ENCODE measurements at regions not wholly inside any gene's neighbourhood (a gene's known extent, or its start where the extent isn't known, plus 50 kb on each side); places are given as distances from the start of the nearest gene placed in this dataset.

- no peak overlapping the region for H3K4me3 ChIP-seq
- no peak overlapping the region for H3K27ac ChIP-seq
- no peaks in the 10 kb centered on the region for H3K27me3 ChIP-seq
- intact Hi-C loops (cut with DNase I; ENCODE audit: low total_unique reads), result no loop called here
- no peaks in the 10 kb centered on the region for H3K9me3 ChIP-seq
- TF ChIP-seq POLR2AphosphoS5 (IDR thresholded peaks at IDR 0.05), result no peak
- TF ChIP-seq EP300 (IDR thresholded peaks at IDR 0.05), result no peak
- no peak for TF ChIP-seq POLR2A (IDR thresholded peaks at IDR 0.05)
- TF ChIP-seq CTCF (IDR thresholded peaks at IDR 0.05), result no peak
- H3K4me1 ChIP-seq, result peaks cover 0 to 15% (median 3%) of the 10 kb centered on the region in 4 donors
- WGBS, 5 donors, result 42 to 57% (median 53%) methylated on average over 1 of the region's 1 CpG
- DNase-seq, result no peak
- H3K36me3 ChIP-seq, result no peaks in the 10 kb centered on the region
These were observed 529.5 kb upstream of the FZD8 start for GRCh38 chr10:36171556-36171952.

GRCh38 chr10:36170943-36171501 is 528.9 kb upstream of the FZD8 start:
- TF ChIP-seq CTCF (IDR thresholded peaks at IDR 0.05) (no peak), POLR2AphosphoS5 (IDR thresholded peaks at IDR 0.05) (no peak), EP300 (IDR thresholded peaks at IDR 0.05) (no peak), POLR2A (IDR thresholded peaks at IDR 0.05) (no peak)
- no peaks in the 10 kb centered on the region for H3K27me3 ChIP-seq
- intact Hi-C loops (cut with DNase I; ENCODE audit: low total_unique reads), result no loop called here
- no peak overlapping the region for H3K27ac ChIP-seq
- WGBS, 5 donors, result 62 to 74% (median 69%) methylated on average over 4 of the region's 4 CpGs
- no peaks in the 10 kb centered on the region for H3K36me3 ChIP-seq
- no peak overlapping the region for H3K4me3 ChIP-seq
- peaks cover 0 to 15% (median 3%) of the 10 kb centered on the region in 4 donors for H3K4me1 ChIP-seq
- no peaks in the 10 kb centered on the region for H3K9me3 ChIP-seq
- DNase-seq, result no peak

GRCh38 chr10:36170142-36170719 is 528.1 kb upstream of the FZD8 start:
- no peak overlapping the region for H3K27ac ChIP-seq
- no peak for TF ChIP-seq POLR2AphosphoS5 (IDR thresholded peaks at IDR 0.05)
- TF ChIP-seq EP300 (IDR thresholded peaks at IDR 0.05), result no peak
- no peak for TF ChIP-seq POLR2A (IDR thresholded peaks at IDR 0.05)
- no peak for TF ChIP-seq CTCF (IDR thresholded peaks at IDR 0.05)
- intact Hi-C loops (cut with DNase I; ENCODE audit: low total_unique reads), result no loop called here
- 82 to 92% (median 84%) methylated on average over 2 of the region's 2 CpGs for WGBS, 5 donors
- H3K4me1 ChIP-seq, result peaks cover 0 to 15% (median 3%) of the 10 kb centered on the region in 4 donors
- DNase-seq, result no peak
- H3K27me3 ChIP-seq, result no peaks in the 10 kb centered on the region
- no peak overlapping the region for H3K4me3 ChIP-seq
- H3K36me3 ChIP-seq, result no peaks in the 10 kb centered on the region
- H3K9me3 ChIP-seq, result no peaks in the 10 kb centered on the region

GRCh38 chr10:36168777-36169176 is 526.7 kb upstream of the FZD8 start:
- Histone ChIP-seq H3K4me3 (no peak overlapping the region), H3K27me3 (no peaks in the 10 kb centered on the region), H3K36me3 (no peaks in the 10 kb centered on the region), H3K9me3 (no peaks in the 10 kb centered on the region), H3K4me1 (peaks cover 0 to 15% (median 3%) of the 10 kb centered on the region in 4 donors), H3K27ac (no peak overlapping the region)
- intact Hi-C loops (cut with DNase I; ENCODE audit: low total_unique reads), result no loop called here
- WGBS, 5 donors, result 66 to 85% (median 70%) methylated on average over 2 of the region's 2 CpGs
- no peak for TF ChIP-seq POLR2AphosphoS5 (IDR thresholded peaks at IDR 0.05)
- no peak for TF ChIP-seq POLR2A (IDR thresholded peaks at IDR 0.05)
- no peak for TF ChIP-seq CTCF (IDR thresholded peaks at IDR 0.05)
- no peak for DNase-seq
